ENCODE measurements at regions not wholly inside any gene's neighbourhood (a gene's known extent, or its start where the extent isn't known, plus 50 kb on each side); places are given as distances from the start of the nearest gene placed in this dataset.
"Not testable (repeated sequence)": the region's sequence is repeated elsewhere in the genome, so short reads cannot be mapped to it uniquely, and the experiment has no call there.

- in situ Hi-C loops (cut with HindIII; ENCODE audit: low sequenced_read_pairs), result no loop called here
Measured at GRCh38 chr2:122670897-122671296, 915.4 kb downstream of the TSN start.

GRCh38 chr2:122680662-122681061 is 925.2 kb downstream of the TSN start:
- in situ Hi-C loops (cut with HindIII; ENCODE audit: low sequenced_read_pairs), result loop anchor here (5.0 kb wide), 1 partner anchor 33 kb away; no protein-coding TSS in a partner anchor

- in situ Hi-C loops (cut with HindIII; ENCODE audit: low sequenced_read_pairs), result loop anchor here (5.0 kb wide), 1 partner anchor 34 kb away; no protein-coding TSS in a partner anchor
Measured at GRCh38 chr2:122681626-122682025, 926.2 kb downstream of the TSN start.

- in situ Hi-C loops (cut with HindIII; ENCODE audit: low sequenced_read_pairs), result loop anchor here (5.0 kb wide), 1 partner anchor 35 kb away; no protein-coding TSS in a partner anchor
Measured at GRCh38 chr2:122682356-122682755, 926.9 kb downstream of the TSN start.

GRCh38 chr2:122683018-122683417 is 927.6 kb downstream of the TSN start:
- in situ Hi-C loops (cut with HindIII; ENCODE audit: low sequenced_read_pairs), result loop anchor here (5.0 kb wide), 1 partner anchor 36 kb away; no protein-coding TSS in a partner anchor

- in situ Hi-C loops (cut with HindIII; ENCODE audit: low sequenced_read_pairs), result no loop called here
Measured at GRCh38 chr2:122692400-122693083, 937.1 kb downstream of the TSN start.

GRCh38 chr2:122697415-122697814 is 942.0 kb downstream of the TSN start:
- in situ Hi-C loops (cut with HindIII; ENCODE audit: low sequenced_read_pairs), result no loop called here

GRCh38 chr2:122703676-122704075 is 948.2 kb downstream of the TSN start:
- in situ Hi-C loops (cut with HindIII; ENCODE audit: low sequenced_read_pairs), result no loop called here

- in situ Hi-C loops (cut with HindIII; ENCODE audit: low sequenced_read_pairs), result no loop called here
Measured at GRCh38 chr2:122704109-122704563, 948.7 kb downstream of the TSN start.

GRCh38 chr2:122705746-122706145 is 950.3 kb downstream of the TSN start:
- in situ Hi-C loops (cut with HindIII; ENCODE audit: low sequenced_read_pairs), result no loop called here

- in situ Hi-C loops (cut with HindIII; ENCODE audit: low sequenced_read_pairs), result no loop called here
Measured at GRCh38 chr2:122706757-122707223, 951.3 kb downstream of the TSN start.

GRCh38 chr2:122707224-122707824 is 951.9 kb downstream of the TSN start:
- in situ Hi-C loops (cut with HindIII; ENCODE audit: low sequenced_read_pairs), result no loop called here

GRCh38 chr2:122710049-122710448 is 954.6 kb downstream of the TSN start:
- in situ Hi-C loops (cut with HindIII; ENCODE audit: low sequenced_read_pairs), result no loop called here

- in situ Hi-C loops (cut with HindIII; ENCODE audit: low sequenced_read_pairs), result no loop called here
Measured at GRCh38 chr2:122713800-122714199, 958.3 kb downstream of the TSN start.

GRCh38 chr2:122720822-122721221 is 965.4 kb downstream of the TSN start:
- in situ Hi-C loops (cut with HindIII; ENCODE audit: low sequenced_read_pairs), result not testable (repeated sequence)

GRCh38 chr2:122734766-122735424 is 979.4 kb downstream of the TSN start:
- in situ Hi-C loops (cut with HindIII; ENCODE audit: low sequenced_read_pairs), result no loop called here

GRCh38 chr2:122736279-122736678 is 980.8 kb downstream of the TSN start:
- in situ Hi-C loops (cut with HindIII; ENCODE audit: low sequenced_read_pairs), result no loop called here

- in situ Hi-C loops (cut with HindIII; ENCODE audit: low sequenced_read_pairs), result no loop called here
Measured at GRCh38 chr2:122737429-122738077, 982.1 kb downstream of the TSN start.

- in situ Hi-C loops (cut with HindIII; ENCODE audit: low sequenced_read_pairs), result no loop called here
Measured at GRCh38 chr2:122739732-122740593, 984.5 kb downstream of the TSN start.

GRCh38 chr2:122740594-122740948 is 985.1 kb downstream of the TSN start:
- in situ Hi-C loops (cut with HindIII; ENCODE audit: low sequenced_read_pairs), result no loop called here

Data from endothelial cell of hepatic sinusoid (primary cell).